Endothelial cell of umbilical vein (primary cell): ENCODE measurements at regions not wholly inside any gene's neighbourhood (a gene's known extent, or its start where the extent isn't known, plus 50 kb on each side); places are given as distances from the start of the nearest gene placed in this dataset.

ENCODE experiments used
- BruUV-seq: library from RNA; stranded (reverse); fragments of 400-500 nt; replicated peaks from 2 replicates; lab custom pipeline; 2021; lab: Mats Ljungman, UMichigan
- CTCF ChIA-PET: fragments of 300-600, 350-600 bp; sonication (Branson Sonifier 250); formaldehyde crosslinking; loops from one replicate; lab custom pipeline; 2021; ENCODE audit warnings: antibody characterized with exemption, inconsistent platforms; lab: Charles Lee
- POLR2A ChIA-PET: fragments of 300-600, 350-600 bp; sonication (Branson Sonifier 250); formaldehyde crosslinking; loops from one replicate; lab custom pipeline; 2021; ENCODE audit warnings: antibody characterized with exemption, inconsistent platforms; lab: Charles Lee
- DNase-seq: peaks from one replicate; pipeline ENCODE4 v3.0.0-alpha.2; 2011; ENCODE audit warnings: low read depth, low spot score
- FAIRE-seq: peaks from 2 replicates; lab custom pipeline; 2011; peaks lifted over from hg19 to GRCh38; lab: Jason Lieb, UNC
- H2AFZ ChIP-seq: 2 replicates; pipeline ENCODE4 v1.6.0; 2012; ENCODE audit warnings: low read depth, low read length, control low read depth, inconsistent platforms
- H3K27ac ChIP-seq: 2 replicates; pipeline ENCODE4 v1.5.1; 2011; ENCODE audit warnings: low read depth, mild to moderate bottlenecking, control low read depth, low read length, moderate library complexity; ENCODE audit not compliant: insufficient read depth
- H3K27me3 ChIP-seq, 2 experiments: 2 replicates each; pipeline versions ENCODE4 v1.6.0 to v1.6.1; 2011; ENCODE audit warnings: low read length in 2 of 2, mixed read lengths in 1 of 2; ENCODE audit not compliant: control insufficient read depth in 2 of 2, insufficient read depth in 2 of 2
- H3K36me3 ChIP-seq, 2 experiments: 2 replicates in 1 of 2; 3 replicates in 1 of 2; pipeline ENCODE4 v1.5.1; 2011; ENCODE audit warnings: low read length in 2 of 2, mild to moderate bottlenecking in 1 of 2, moderate library complexity in 1 of 2; ENCODE audit not compliant: control insufficient read depth in 2 of 2, insufficient read depth in 2 of 2; ENCODE audit errors: extremely low read depth in 1 of 2
- H3K4me1 ChIP-seq: 3 replicates; pipeline ENCODE4 v1.5.1; 2011; ENCODE audit warnings: mild to moderate bottlenecking, low read length; ENCODE audit not compliant: control insufficient read depth, insufficient read depth; ENCODE audit errors: extremely low read depth
- H3K4me2 ChIP-seq: 2 replicates; pipeline ENCODE4 v1.6.1; 2011; ENCODE audit warnings: low read length, control low read depth, mixed read lengths; ENCODE audit not compliant: insufficient read depth
- H3K4me3 ChIP-seq, 3 experiments: fragments of 200-600 bp in 1 of 3; sonication (generic), shearing (Covaris generic) in 1 of 3; replicated peaks in 1 of 3; 2 replicates each; pipeline ENCODE4 v1.5.1; 2011 to 2016; ENCODE audit warnings: control low read depth in 3 of 3, low read length in 3 of 3, mild to moderate bottlenecking in 2 of 3, inconsistent platforms in 1 of 3, low read depth in 1 of 3, moderate library complexity in 1 of 3; ENCODE audit not compliant: insufficient read depth in 1 of 3
- H3K79me2 ChIP-seq: 2 replicates; pipeline ENCODE4 v1.6.0; 2012; ENCODE audit warnings: low read length, inconsistent platforms; ENCODE audit not compliant: control insufficient read depth, insufficient read depth
- H3K9ac ChIP-seq: replicated peaks from 2 replicates; pipeline ENCODE3; 2011; ENCODE audit warnings: low read length, control low read depth; ENCODE audit not compliant: insufficient read depth; ENCODE audit errors: extremely low read depth
- H3K9me1 ChIP-seq: replicated peaks from 3 replicates; pipeline ENCODE4 v1.6.0; 2011; ENCODE audit warnings: mild to moderate bottlenecking, low read length; ENCODE audit not compliant: control insufficient read depth, insufficient read depth; ENCODE audit errors: extremely low read depth
- H3K9me3 ChIP-seq: replicated peaks from 2 replicates; pipeline ENCODE4 v1.5.1; 2012; ENCODE audit warnings: low read length, inconsistent platforms; ENCODE audit not compliant: control insufficient read depth, insufficient read depth
- H4K20me1 ChIP-seq: replicated peaks from 2 replicates; pipeline ENCODE3; 2011; ENCODE audit warnings: mild to moderate bottlenecking, low read length; ENCODE audit not compliant: control insufficient read depth, insufficient read depth; ENCODE audit errors: extremely low read depth
- EZH2 ChIP-seq: IDR thresholded peaks from 2 replicates; pipeline ENCODE4 v1.6.1; 2012; ENCODE audit warnings: borderline replicate concordance, low read depth, mild to moderate bottlenecking, moderate library complexity, low read length, inconsistent platforms; ENCODE audit not compliant: severe bottlenecking
- FOS ChIP-seq: IDR thresholded peaks from 2 replicates; pipeline ENCODE4 v1.6.1; 2011; ENCODE audit warnings: mild to moderate bottlenecking, low read length, moderate library complexity, borderline replicate concordance; ENCODE audit not compliant: insufficient read depth
- GATA2 ChIP-seq: IDR thresholded peaks from 2 replicates; pipeline ENCODE4 v1.7.0; 2011; ENCODE audit warnings: low read depth, mild to moderate bottlenecking, moderate library complexity, mixed read lengths, low read length; ENCODE audit not compliant: insufficient read length, insufficient read depth
- JUN ChIP-seq: IDR thresholded peaks from 2 replicates; pipeline ENCODE4 v1.6.1; 2011; ENCODE audit warnings: borderline replicate concordance, low read depth; ENCODE audit not compliant: insufficient read length, insufficient read depth
- MYC ChIP-seq: IDR thresholded peaks from one replicate; pipeline ENCODE4 v1.6.1; 2011; ENCODE audit warnings: mild to moderate bottlenecking, low read depth, low read length
- POLR2A ChIP-seq: IDR thresholded peaks from 2 replicates; pipeline ENCODE4 v1.6.1; 2012; ENCODE audit warnings: low read depth, mild to moderate bottlenecking, control low read depth, low read length
- POLR2AphosphoS5 ChIP-seq: IDR thresholded peaks from 2 replicates; pipeline ENCODE4 v1.6.1; 2012; ENCODE audit warnings: low read depth, mild to moderate bottlenecking, control low read depth, low read length, moderate library complexity; ENCODE audit not compliant: insufficient read depth
- dilution Hi-C: fragments of 300-500 bp; cut with MboI; formaldehyde crosslinking; loops from one replicate; pipeline ENCODE4 v1.15.0; 2019; ENCODE audit warnings: low sequenced_read_pairs; ENCODE audit not compliant: extremely low pct_ligation_motif_present
- intact Hi-C: fragments of 100-400 bp; cut with micrococcal nuclease; formaldehyde crosslinking; loops from one replicate; pipeline ENCODE4 v1.10.0; 2022
- TF ChIP-seq, protein P1 (sequence below), 2 donors: IDR thresholded peaks; 1 replicate in 1 of 2; 2 replicates in 1 of 2; pipeline ENCODE4 v1.5.1; 2011; ENCODE audit warnings: low read length in 2 of 2, mild to moderate bottlenecking in 2 of 2, moderate library complexity in 2 of 2, control low read depth in 1 of 2, inconsistent platforms in 1 of 2, low read depth in 1 of 2; ENCODE audit not compliant: insufficient read depth in 1 of 2; ENCODE audit errors: extremely low read depth in 1 of 2
- TF ChIP-seq, protein P2 (sequence below): IDR thresholded peaks from 2 replicates; pipeline ENCODE4 v1.6.1; 2011; ENCODE audit not compliant: insufficient read depth, insufficient read length

DNA sequence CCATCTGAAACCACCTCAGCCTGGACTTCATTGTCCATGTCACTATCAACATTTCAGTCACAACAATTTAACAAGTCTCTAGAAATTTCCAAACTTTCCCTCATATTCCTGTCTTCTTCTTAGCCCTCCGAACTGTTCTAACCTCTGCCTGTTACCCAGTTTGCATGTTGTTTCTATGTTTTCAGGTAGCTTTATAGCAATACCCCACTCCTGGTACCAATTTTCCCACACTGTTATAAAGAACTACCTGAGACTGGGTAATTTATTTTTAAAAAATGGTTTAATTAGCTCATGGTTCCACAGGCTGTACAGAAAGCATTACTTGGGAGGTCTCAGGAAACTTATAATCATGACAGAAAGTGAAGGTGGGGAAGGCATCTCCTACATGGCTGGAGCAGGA lies 679.2 kb upstream of the FRG1 start:
- intact Hi-C loops: no loop called here
- FAIRE-seq (no peak), DNase-seq (no peak)
- no peaks in the 10 kb centered on the region for H3K36me3 ChIP-seq
- no TSS peak for BruUV-seq
- dilution Hi-C loops: no loop called here
- H2AFZ ChIP-seq: no peak overlapping the region
- no peak overlapping the region for H3K4me2 ChIP-seq
- no peaks in the 10 kb centered on the region for H3K79me2 ChIP-seq
- H3K9me3 ChIP-seq: peaks cover 6% of the 10 kb centered on the region
- ChIA-PET POLR2A (no interaction called here), CTCF (no interaction called here)
- TF ChIP-seq JUN (no peak), FOS (no peak), MYC (no peak), POLR2A (no peak), GATA2 (no peak), POLR2AphosphoS5 (no peak), EZH2 (no peak)
- TF ChIP-seq, protein P1, sequence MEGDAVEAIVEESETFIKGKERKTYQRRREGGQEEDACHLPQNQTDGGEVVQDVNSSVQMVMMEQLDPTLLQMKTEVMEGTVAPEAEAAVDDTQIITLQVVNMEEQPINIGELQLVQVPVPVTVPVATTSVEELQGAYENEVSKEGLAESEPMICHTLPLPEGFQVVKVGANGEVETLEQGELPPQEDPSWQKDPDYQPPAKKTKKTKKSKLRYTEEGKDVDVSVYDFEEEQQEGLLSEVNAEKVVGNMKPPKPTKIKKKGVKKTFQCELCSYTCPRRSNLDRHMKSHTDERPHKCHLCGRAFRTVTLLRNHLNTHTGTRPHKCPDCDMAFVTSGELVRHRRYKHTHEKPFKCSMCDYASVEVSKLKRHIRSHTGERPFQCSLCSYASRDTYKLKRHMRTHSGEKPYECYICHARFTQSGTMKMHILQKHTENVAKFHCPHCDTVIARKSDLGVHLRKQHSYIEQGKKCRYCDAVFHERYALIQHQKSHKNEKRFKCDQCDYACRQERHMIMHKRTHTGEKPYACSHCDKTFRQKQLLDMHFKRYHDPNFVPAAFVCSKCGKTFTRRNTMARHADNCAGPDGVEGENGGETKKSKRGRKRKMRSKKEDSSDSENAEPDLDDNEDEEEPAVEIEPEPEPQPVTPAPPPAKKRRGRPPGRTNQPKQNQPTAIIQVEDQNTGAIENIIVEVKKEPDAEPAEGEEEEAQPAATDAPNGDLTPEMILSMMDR (IDR thresholded peaks at IDR 0.05; ENCODE audit: extremely low read depth in 1 of 2, insufficient read depth in 1 of 2, low read depth in 1 of 2, low read length in 2 of 2): no peak
- TF ChIP-seq, protein P2, sequence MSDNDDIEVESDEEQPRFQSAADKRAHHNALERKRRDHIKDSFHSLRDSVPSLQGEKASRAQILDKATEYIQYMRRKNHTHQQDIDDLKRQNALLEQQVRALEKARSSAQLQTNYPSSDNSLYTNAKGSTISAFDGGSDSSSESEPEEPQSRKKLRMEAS: no peak
- no peak overlapping the region for H3K27ac ChIP-seq
- H3K27me3 ChIP-seq: no peaks in the 10 kb centered on the region
- no peaks in the 10 kb centered on the region for H3K4me1 ChIP-seq
- no peaks in the 10 kb centered on the region for H3K9me1 ChIP-seq
- no peak overlapping the region for H3K9ac ChIP-seq
- H4K20me1 ChIP-seq: no peaks in the 10 kb centered on the region
- no peak overlapping the region for H3K4me3 ChIP-seq
